NOMO-1 treated with dmso at 0.1 percent for 144 hours (cell line): ENCODE measurements at regions not wholly inside any gene's neighbourhood (a gene's known extent, or its start where the extent isn't known, plus 50 kb on each side); places are given as distances from the start of the nearest gene placed in this dataset.
"Not testable (repeated sequence)": the region's sequence is repeated elsewhere in the genome, so short reads cannot be mapped to it uniquely, and the experiment has no call there.

Experiments used
- DNase-seq: peaks from one replicate; lab custom pipeline; 2025; ENCODE audit not compliant: unreplicated experiment; lab: John Stamatoyannopoulos, UW

- not testable (repeated sequence) for DNase-seq
Measured at GRCh38 chr16:18152832-18153231, 183.7 kb downstream of the NPIPA8 start.

GRCh38 chr16:18148132-18148531 is 188.4 kb downstream of the NPIPA8 start:
- DNase-seq = not testable (repeated sequence)

- DNase-seq = not testable (repeated sequence)
Measured at GRCh38 chr16:18146601-18147142, 189.9 kb downstream of the NPIPA8 start.

GRCh38 chr16:18142066-18142465 is 194.5 kb downstream of the NPIPA8 start:
- not testable (repeated sequence) for DNase-seq

GRCh38 chr16:18136288-18136687 is 200.2 kb downstream of the NPIPA8 start:
- not testable (repeated sequence) for DNase-seq

GRCh38 chr16:18135024-18135423 is 201.5 kb downstream of the NPIPA8 start:
- not testable (repeated sequence) for DNase-seq

GRCh38 chr16:18131587-18131986 is 204.9 kb downstream of the NPIPA8 start:
- DNase-seq = not testable (repeated sequence)

GRCh38 chr16:18130478-18131120 is 205.9 kb downstream of the NPIPA8 start:
- DNase-seq = not testable (repeated sequence)

- DNase-seq = not testable (repeated sequence)
Measured at GRCh38 chr16:18127033-18127432, 209.5 kb downstream of the NPIPA8 start.

GRCh38 chr16:18119092-18119491 is 217.4 kb downstream of the NPIPA8 start:
- not testable (repeated sequence) for DNase-seq

- not testable (repeated sequence) for DNase-seq
Measured at GRCh38 chr16:18118684-18119083, 217.9 kb downstream of the NPIPA8 start.

GRCh38 chr16:18118071-18118470 is 218.5 kb downstream of the NPIPA8 start:
- not testable (repeated sequence) for DNase-seq

GRCh38 chr16:18104412-18104811 is 232.1 kb downstream of the NPIPA8 start:
- DNase-seq = not testable (repeated sequence)

GRCh38 chr16:18101077-18101476 is 235.5 kb downstream of the NPIPA8 start:
- not testable (repeated sequence) for DNase-seq

- not testable (repeated sequence) for DNase-seq
Measured at GRCh38 chr16:18092605-18093004, 243.9 kb downstream of the NPIPA8 start.

GRCh38 chr16:18080658-18081363 is 255.7 kb downstream of the NPIPA8 start:
- not testable (repeated sequence) for DNase-seq

- DNase-seq = not testable (repeated sequence)
Measured at GRCh38 chr16:18077910-18078309, 258.6 kb downstream of the NPIPA8 start.

- DNase-seq = no peak
Measured at GRCh38 chr16:18072161-18072560, 264.4 kb downstream of the NPIPA8 start.

GRCh38 chr16:18069683-18070082 is 266.9 kb downstream of the NPIPA8 start:
- DNase-seq = no peak

GRCh38 chr16:18068477-18068876 is 268.1 kb downstream of the NPIPA8 start:
- DNase-seq = no peak

GRCh38 chr16:18062713-18063112 is 273.8 kb downstream of the NPIPA8 start:
- DNase-seq = peak; percentile 44

- DNase-seq = no peak
Measured at GRCh38 chr16:18060351-18060750, 276.2 kb downstream of the NPIPA8 start.
